Loucy (cell line): ENCODE measurements at regions not wholly inside any gene's neighbourhood (a gene's known extent, or its start where the extent isn't known, plus 50 kb on each side); places are given as distances from the start of the nearest gene placed in this dataset.
"Not testable (repeated sequence)": the region's sequence is repeated elsewhere in the genome, so short reads cannot be mapped to it uniquely, and the experiment has no call there.

ENCODE experiments used
- CTCF ChIP-seq: fragments of 200-600 bp; sonication (generic); conservative IDR thresholded peaks from 2 replicates; pipeline ENCODE4 v1.5.1; 2014; ENCODE audit warnings: mild to moderate bottlenecking, antibody characterized with exemption, low read length
- EZH2phosphoT487 ChIP-seq: fragments of 200-600 bp; IDR thresholded peaks from 2 replicates; pipeline ENCODE4 v1.6.1; 2018; ENCODE audit warnings: antibody characterized with exemption, mild to moderate bottlenecking, moderate library complexity, borderline replicate concordance

DNA sequence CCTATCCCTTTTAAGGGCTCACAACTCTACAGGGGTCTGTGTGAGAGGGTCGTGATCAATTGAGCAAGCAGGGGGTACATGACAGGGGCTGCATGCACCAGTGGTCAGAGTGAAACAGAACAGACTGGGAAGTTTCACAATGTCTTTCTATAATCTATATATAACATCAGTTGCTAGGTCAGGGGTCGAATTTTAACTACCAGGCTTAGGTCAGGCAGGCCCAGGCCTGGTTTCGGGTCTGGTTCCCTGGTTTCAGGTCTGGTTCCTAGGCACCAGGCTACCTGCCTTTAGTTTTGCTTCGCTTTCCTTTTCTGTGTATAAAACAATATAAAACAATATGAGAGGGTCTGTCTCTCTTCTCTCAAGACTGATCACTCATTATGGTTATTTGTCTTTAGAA, 390.2 kb upstream of the CHORDC1 start:
- not testable (repeated sequence) for TF ChIP-seq CTCF, EZH2phosphoT487
